GDM1 (cell line): ENCODE measurements at regions not wholly inside any gene's neighbourhood (a gene's known extent, or its start where the extent isn't known, plus 50 kb on each side); places are given as distances from the start of the nearest gene placed in this dataset.
"Not testable (repeated sequence)": the region's sequence is repeated elsewhere in the genome, so short reads cannot be mapped to it uniquely, and the experiment has no call there.

Source experiments
- DNase-seq: peaks from one replicate; lab custom pipeline; 2025; lab: John Stamatoyannopoulos, UW

GRCh38 chr1:5766996-5767395, 225.2 kb downstream of the NPHP4 start:
- not testable (repeated sequence) for DNase-seq

- DNase-seq: no peak
Measured at GRCh38 chr1:5765997-5766913, 226.0 kb downstream of the NPHP4 start.

GRCh38 chr1:5765483-5765882, 226.7 kb downstream of the NPHP4 start:
- no peak for DNase-seq

- DNase-seq: no peak
Measured at GRCh38 chr1:5764959-5765358, 227.3 kb downstream of the NPHP4 start.

- no peak for DNase-seq
Measured at GRCh38 chr1:5764464-5764863, 227.8 kb downstream of the NPHP4 start.

GRCh38 chr1:5763696-5764370, 228.4 kb downstream of the NPHP4 start:
- no peak for DNase-seq

GRCh38 chr1:5758859-5759578, 233.2 kb downstream of the NPHP4 start:
- DNase-seq: no peak

GRCh38 chr1:5758000-5758858, 234.0 kb downstream of the NPHP4 start:
- DNase-seq: no peak

GRCh38 chr1:5757187-5757805, 234.9 kb downstream of the NPHP4 start:
- no peak for DNase-seq

GRCh38 chr1:5756434-5757186, 235.6 kb downstream of the NPHP4 start:
- DNase-seq: no peak

- DNase-seq: no peak
Measured at GRCh38 chr1:5755552-5756125, 236.6 kb downstream of the NPHP4 start.

GRCh38 chr1:5754817-5755551, 237.2 kb downstream of the NPHP4 start:
- DNase-seq: no peak

GRCh38 chr1:5753549-5754421, 238.4 kb downstream of the NPHP4 start:
- DNase-seq: no peak

GRCh38 chr1:5752746-5753548, 239.3 kb downstream of the NPHP4 start:
- DNase-seq: no peak

GRCh38 chr1:5751833-5752745, 240.1 kb downstream of the NPHP4 start:
- no peak for DNase-seq

GRCh38 chr1:5751163-5751540, 241.1 kb downstream of the NPHP4 start:
- no peak for DNase-seq
